Heart left ventricle (tissue), 13 donors: ENCODE measurements at regions not wholly inside any gene's neighbourhood (a gene's known extent, or its start where the extent isn't known, plus 50 kb on each side); places are given as distances from the start of the nearest gene placed in this dataset.

Experiments used
- CTCF ChIP-seq, 12 donors: fragments of 200-600 bp; sonication (generic) in 4 of 12; IDR thresholded peaks; one replicate each; pipeline versions ENCODE4 v1.5.0 to v1.8.0; 2018 to 2022; ENCODE audit warnings: antibody characterized with exemption in 12 of 12, mild to moderate bottlenecking in 5 of 12
- POLR2A ChIP-seq, 2 donors: fragments of 450-650 bp; IDR thresholded peaks; one replicate each; pipeline ENCODE4 v1.6.1; 2017; ENCODE audit warnings: antibody characterized with exemption in 2 of 2, mild to moderate bottlenecking in 2 of 2, moderate library complexity in 2 of 2
- donor health status: ischemic (EF 13 %, LVEDD 7.1; RV severe dilation, severe dysfunction).
- donor health status: DM: no; HTN: yes; CAD: no.
- donor health status: DM: no; HTN: no; CAD: no.
- donor health status: ischemic (EF 25% LVEDD 6.9; RV normal size, moderate dysfunction).
- donor health status: ischemic (EF 25% LVEDD 5.7; RV mildly dilated, moderate dysfunction).
- donor health status: ischemic (EF 35%, LVEDD 5.7; RV mildly dilated, moderate dysfunction).
- donor health status: nonischemic (EF 11% LVEDD 7.7; RV severe dilation, severe dysfunction).
- donor health status: DM: yes; HTN: yes; CAD: no.
- donor health status: PGD.
- donor health status: ischemic (EF 29% LVEDD 5.4; RV normal size, mild dysfunction).
- donor health status: nonischemic (EF 23%, LVEDD 6.1; RV moderate dilation, normal function).

- TF ChIP-seq POLR2A (IDR thresholded peaks at IDR 0.05) (no peak), CTCF (IDR thresholded peaks at IDR 0.05) (no peak)
Measured at GRCh38 chr6:103522045-103522444, 1337.7 kb downstream of the HACE1 start.
